Stimulated activated effector memory CD8-positive, alpha-beta T cell treated with anti-CD3 and anti-CD28 coated beads, Interleukin-12 subunit alpha, Interleukin-12 subunit beta, amount 100 ng/mL, for 72 hours (primary cell): ENCODE measurements at regions not wholly inside any gene's neighbourhood (a gene's known extent, or its start where the extent isn't known, plus 50 kb on each side); places are given as distances from the start of the nearest gene placed in this dataset.

Experiments used
- ATAC-seq: fragments of 150-1000 bp; cut with Tn5 transposase; 2 replicates; pipeline ENCODE4 v1.10.0; 2021
- DNase-seq, 2 donors: peaks; one replicate each; pipeline ENCODE4 v3.0.0; 2021 to 2022; ENCODE audit warnings: low spot score in 2 of 2
- H3K27ac Mint-ChIP-seq: one replicate; pipeline ENCODE4 v1.8.0; 2022; ENCODE audit warnings: mild to moderate bottlenecking, mixed read lengths
- H3K36me3 Mint-ChIP-seq: one replicate; pipeline ENCODE4 v1.8.0; 2022; ENCODE audit warnings: mild to moderate bottlenecking, mixed read lengths
- H3K4me1 Mint-ChIP-seq: one replicate; pipeline ENCODE4 v1.8.0; 2022; ENCODE audit warnings: mixed read lengths
- H3K4me3 Mint-ChIP-seq: one replicate; pipeline ENCODE4 v1.8.0; 2022; ENCODE audit warnings: mild to moderate bottlenecking, mixed read lengths
- H3K9me3 Mint-ChIP-seq: one replicate; pipeline ENCODE4 v1.8.0; 2022; ENCODE audit warnings: mixed read lengths

- Mint-ChIP-seq H3K36me3 (no peaks in the 10 kb centered on the region), H3K27ac (no peak overlapping the region), H3K9me3 (peaks cover 7% of the 10 kb centered on the region), H3K4me3 (no peak overlapping the region), H3K4me1 (no peaks in the 10 kb centered on the region)
- ATAC-seq (no peak), DNase-seq (no peak)
Measured at GRCh38 chr4:13852411-13852810, 224.9 kb upstream of the BOD1L1 start.

- no peak for DNase-seq
- no peak overlapping the region for H3K27ac Mint-ChIP-seq
- no peak overlapping the region for H3K4me3 Mint-ChIP-seq
- H3K36me3 Mint-ChIP-seq: no peaks in the 10 kb centered on the region
- H3K4me1 Mint-ChIP-seq: no peaks in the 10 kb centered on the region
- H3K9me3 Mint-ChIP-seq: peaks cover 7% of the 10 kb centered on the region
- no peak for ATAC-seq
Measured at GRCh38 chr4:13856387-13856786, 228.9 kb upstream of the BOD1L1 start.

GRCh38 chr4:13857397-13857796, 229.9 kb upstream of the BOD1L1 start:
- DNase-seq (no peak), ATAC-seq (no peak)
- no peaks in the 10 kb centered on the region for H3K4me1 Mint-ChIP-seq
- peaks cover 10% of the 10 kb centered on the region for H3K9me3 Mint-ChIP-seq
- H3K36me3 Mint-ChIP-seq: no peaks in the 10 kb centered on the region
- H3K27ac Mint-ChIP-seq: no peak overlapping the region
- H3K4me3 Mint-ChIP-seq: no peak overlapping the region

GRCh38 chr4:13857800-13858199, 230.3 kb upstream of the BOD1L1 start:
- H3K9me3 Mint-ChIP-seq: peaks cover 10% of the 10 kb centered on the region
- no peak overlapping the region for H3K4me3 Mint-ChIP-seq
- no peaks in the 10 kb centered on the region for H3K4me1 Mint-ChIP-seq
- H3K27ac Mint-ChIP-seq: no peak overlapping the region
- ATAC-seq (no peak), DNase-seq (no peak)
- no peaks in the 10 kb centered on the region for H3K36me3 Mint-ChIP-seq

GRCh38 chr4:13859423-13859822, 231.9 kb upstream of the BOD1L1 start:
- Mint-ChIP-seq H3K4me1 (no peaks in the 10 kb centered on the region), H3K9me3 (peaks cover 8% of the 10 kb centered on the region), H3K36me3 (no peaks in the 10 kb centered on the region), H3K27ac (no peak overlapping the region), H3K4me3 (no peak overlapping the region)
- no peak for DNase-seq
- no peak for ATAC-seq

GRCh38 chr4:13860126-13860525, 232.6 kb upstream of the BOD1L1 start:
- ATAC-seq (no peak), DNase-seq (no peak)
- no peaks in the 10 kb centered on the region for H3K4me1 Mint-ChIP-seq
- H3K36me3 Mint-ChIP-seq: no peaks in the 10 kb centered on the region
- no peak overlapping the region for H3K4me3 Mint-ChIP-seq
- peaks cover 8% of the 10 kb centered on the region for H3K9me3 Mint-ChIP-seq
- no peak overlapping the region for H3K27ac Mint-ChIP-seq

GRCh38 chr4:13865871-13866669, 238.5 kb upstream of the BOD1L1 start:
- Mint-ChIP-seq H3K36me3 (no peaks in the 10 kb centered on the region), H3K4me3 (no peak overlapping the region), H3K4me1 (no peaks in the 10 kb centered on the region), H3K9me3 (peaks cover 3% of the 10 kb centered on the region), H3K27ac (no peak overlapping the region)
- ATAC-seq (no peak), DNase-seq (no peak)

- no peak overlapping the region for H3K4me3 Mint-ChIP-seq
- H3K36me3 Mint-ChIP-seq: no peaks in the 10 kb centered on the region
- H3K27ac Mint-ChIP-seq: no peak overlapping the region
- no peaks in the 10 kb centered on the region for H3K4me1 Mint-ChIP-seq
- DNase-seq: no peak
- H3K9me3 Mint-ChIP-seq: peaks cover 3% of the 10 kb centered on the region
- no peak for ATAC-seq
Measured at GRCh38 chr4:13866881-13867280, 239.4 kb upstream of the BOD1L1 start.

GRCh38 chr4:13872155-13872554, 244.6 kb upstream of the BOD1L1 start:
- ATAC-seq: no peak
- Mint-ChIP-seq H3K36me3 (no peaks in the 10 kb centered on the region), H3K9me3 (no peaks in the 10 kb centered on the region), H3K27ac (no peak overlapping the region), H3K4me1 (no peaks in the 10 kb centered on the region), H3K4me3 (no peak overlapping the region)
- DNase-seq: no peak

GRCh38 chr4:13872955-13873354, 245.4 kb upstream of the BOD1L1 start:
- Mint-ChIP-seq H3K27ac (no peak overlapping the region), H3K36me3 (no peaks in the 10 kb centered on the region)
- no peak for ATAC-seq

GRCh38 chr4:13875181-13875580, 247.7 kb upstream of the BOD1L1 start:
- H3K36me3 Mint-ChIP-seq: no peaks in the 10 kb centered on the region
- no peak for DNase-seq
- ATAC-seq: no peak

More at GRCh38 chr4:13872955-13873354, 245.4 kb upstream of the BOD1L1 start:
- DNase-seq: no peak
- H3K9me3 Mint-ChIP-seq: no peaks in the 10 kb centered on the region
- no peaks in the 10 kb centered on the region for H3K4me1 Mint-ChIP-seq
- H3K4me3 Mint-ChIP-seq: no peak overlapping the region

GRCh38 chr4:13876131-13876530, 248.6 kb upstream of the BOD1L1 start:
- Mint-ChIP-seq H3K27ac (no peak overlapping the region), H3K4me1 (no peaks in the 10 kb centered on the region), H3K9me3 (peaks cover 8% of the 10 kb centered on the region), H3K36me3 (no peaks in the 10 kb centered on the region), H3K4me3 (no peak overlapping the region)
- ATAC-seq (no peak), DNase-seq (no peak)

More at GRCh38 chr4:13875181-13875580, 247.7 kb upstream of the BOD1L1 start:
- no peak overlapping the region for H3K4me3 Mint-ChIP-seq
- no peak overlapping the region for H3K27ac Mint-ChIP-seq
- peaks cover 8% of the 10 kb centered on the region for H3K9me3 Mint-ChIP-seq
- H3K4me1 Mint-ChIP-seq: no peaks in the 10 kb centered on the region

GRCh38 chr4:13876940-13877339, 249.4 kb upstream of the BOD1L1 start:
- H3K36me3 Mint-ChIP-seq: no peaks in the 10 kb centered on the region
- no peak for ATAC-seq
- H3K27ac Mint-ChIP-seq: no peak overlapping the region
- no peaks in the 10 kb centered on the region for H3K4me1 Mint-ChIP-seq
- H3K9me3 Mint-ChIP-seq: peaks cover 8% of the 10 kb centered on the region
- H3K4me3 Mint-ChIP-seq: no peak overlapping the region
- no peak for DNase-seq

GRCh38 chr4:13877626-13878025, 250.1 kb upstream of the BOD1L1 start:
- DNase-seq (no peak), ATAC-seq (no peak)
- no peak overlapping the region for H3K27ac Mint-ChIP-seq

GRCh38 chr4:13881892-13882291, 254.4 kb upstream of the BOD1L1 start:
- Mint-ChIP-seq H3K36me3 (no peaks in the 10 kb centered on the region), H3K4me1 (no peaks in the 10 kb centered on the region), H3K9me3 (peaks cover 13% of the 10 kb centered on the region), H3K4me3 (no peak overlapping the region), H3K27ac (no peak overlapping the region)
- no peak for DNase-seq
- no peak for ATAC-seq

More at GRCh38 chr4:13877626-13878025, 250.1 kb upstream of the BOD1L1 start:
- Mint-ChIP-seq H3K4me1 (no peaks in the 10 kb centered on the region), H3K36me3 (no peaks in the 10 kb centered on the region), H3K4me3 (no peak overlapping the region), H3K9me3 (peaks cover 8% of the 10 kb centered on the region)

GRCh38 chr4:13887010-13887409, 259.5 kb upstream of the BOD1L1 start:
- DNase-seq (no peak), ATAC-seq (no peak)
- no peaks in the 10 kb centered on the region for H3K4me1 Mint-ChIP-seq
- H3K4me3 Mint-ChIP-seq: no peak overlapping the region
- H3K36me3 Mint-ChIP-seq: no peaks in the 10 kb centered on the region
- H3K27ac Mint-ChIP-seq: no peak overlapping the region
- peaks cover 9% of the 10 kb centered on the region for H3K9me3 Mint-ChIP-seq
